ENCODE measurements at regions not wholly inside any gene's neighbourhood (a gene's known extent, or its start where the extent isn't known, plus 50 kb on each side); places are given as distances from the start of the nearest gene placed in this dataset.

DNA sequence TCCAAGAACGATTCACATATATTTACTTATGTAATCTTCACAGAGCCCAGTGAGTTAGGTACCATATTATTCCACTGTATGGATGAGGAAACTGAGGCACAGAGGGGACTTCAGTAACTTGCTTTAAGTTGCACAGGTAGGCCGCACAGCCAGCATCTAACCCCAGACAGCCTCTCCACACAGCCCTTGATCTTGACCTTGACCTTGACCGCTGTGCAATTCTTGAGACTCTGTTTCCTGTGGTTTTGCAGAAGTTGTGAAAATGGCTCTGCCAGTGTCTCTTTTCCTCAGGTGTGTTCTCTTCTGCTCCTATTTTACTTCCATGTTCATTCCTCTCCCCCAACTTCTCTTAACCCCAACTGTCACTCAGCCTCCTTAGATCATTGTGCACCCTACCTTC is 206.5 kb downstream of the SOX11 start:
- no peak for DNase-seq (ENCODE audit: low read depth)
- no peak overlapping the region for H3K4me3 ChIP-seq (ENCODE audit: low read depth, low read length)
- TF ChIP-seq, protein P1, sequence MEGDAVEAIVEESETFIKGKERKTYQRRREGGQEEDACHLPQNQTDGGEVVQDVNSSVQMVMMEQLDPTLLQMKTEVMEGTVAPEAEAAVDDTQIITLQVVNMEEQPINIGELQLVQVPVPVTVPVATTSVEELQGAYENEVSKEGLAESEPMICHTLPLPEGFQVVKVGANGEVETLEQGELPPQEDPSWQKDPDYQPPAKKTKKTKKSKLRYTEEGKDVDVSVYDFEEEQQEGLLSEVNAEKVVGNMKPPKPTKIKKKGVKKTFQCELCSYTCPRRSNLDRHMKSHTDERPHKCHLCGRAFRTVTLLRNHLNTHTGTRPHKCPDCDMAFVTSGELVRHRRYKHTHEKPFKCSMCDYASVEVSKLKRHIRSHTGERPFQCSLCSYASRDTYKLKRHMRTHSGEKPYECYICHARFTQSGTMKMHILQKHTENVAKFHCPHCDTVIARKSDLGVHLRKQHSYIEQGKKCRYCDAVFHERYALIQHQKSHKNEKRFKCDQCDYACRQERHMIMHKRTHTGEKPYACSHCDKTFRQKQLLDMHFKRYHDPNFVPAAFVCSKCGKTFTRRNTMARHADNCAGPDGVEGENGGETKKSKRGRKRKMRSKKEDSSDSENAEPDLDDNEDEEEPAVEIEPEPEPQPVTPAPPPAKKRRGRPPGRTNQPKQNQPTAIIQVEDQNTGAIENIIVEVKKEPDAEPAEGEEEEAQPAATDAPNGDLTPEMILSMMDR (IDR thresholded peaks at IDR 0.05; ENCODE audit: control insufficient read depth, extremely low read depth, insufficient read depth): no peak

DNA sequence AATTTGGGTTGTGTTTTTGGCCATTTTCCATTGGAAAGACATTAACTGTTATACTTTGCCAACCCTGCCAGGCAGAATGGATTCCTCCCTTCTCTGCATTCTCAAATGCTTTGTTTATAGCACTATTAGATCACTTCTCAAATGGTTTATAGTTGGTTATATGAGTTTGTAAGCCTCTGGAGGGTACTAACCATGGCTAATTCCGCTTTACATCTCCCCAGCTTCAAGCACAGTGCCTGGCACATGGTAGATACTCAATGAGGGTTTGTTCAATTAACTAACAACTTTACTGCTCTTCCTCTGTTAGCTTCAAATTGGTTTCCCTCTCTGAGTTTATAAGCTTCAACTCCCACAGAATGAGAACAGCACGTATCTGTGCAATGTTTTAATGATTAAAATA is 213.5 kb downstream of the SOX11 start:
- TF ChIP-seq, protein P1 (IDR thresholded peaks at IDR 0.05; ENCODE audit: control insufficient read depth, extremely low read depth, insufficient read depth): no peak
- H3K4me3 ChIP-seq (ENCODE audit: low read depth, low read length): no peak overlapping the region
- no peak for DNase-seq (ENCODE audit: low read depth)

DNA sequence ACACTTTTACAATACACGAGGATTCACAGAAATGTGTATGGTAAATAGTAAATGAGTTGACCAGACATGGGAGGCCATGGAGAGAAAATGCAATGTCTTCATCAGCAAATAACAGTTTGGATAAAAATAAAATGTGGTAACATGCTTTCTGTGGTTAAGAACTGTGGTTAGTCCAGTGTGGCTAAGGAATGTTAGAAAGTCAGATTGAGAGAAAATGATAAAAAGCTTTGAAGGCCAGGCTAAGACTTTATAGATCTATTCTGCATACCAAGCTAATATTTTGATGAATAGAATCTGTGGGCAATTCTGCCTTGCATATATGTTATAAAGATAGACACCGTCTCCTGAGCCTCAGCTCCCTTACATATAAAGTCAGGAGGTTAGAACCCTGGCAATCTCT is 215.9 kb downstream of the SOX11 start:
- DNase-seq (ENCODE audit: low read depth): no peak
- no peak overlapping the region for H3K4me3 ChIP-seq (ENCODE audit: low read depth, low read length)
- TF ChIP-seq, protein P1 (IDR thresholded peaks at IDR 0.05; ENCODE audit: control insufficient read depth, extremely low read depth, insufficient read depth): no peak

DNA sequence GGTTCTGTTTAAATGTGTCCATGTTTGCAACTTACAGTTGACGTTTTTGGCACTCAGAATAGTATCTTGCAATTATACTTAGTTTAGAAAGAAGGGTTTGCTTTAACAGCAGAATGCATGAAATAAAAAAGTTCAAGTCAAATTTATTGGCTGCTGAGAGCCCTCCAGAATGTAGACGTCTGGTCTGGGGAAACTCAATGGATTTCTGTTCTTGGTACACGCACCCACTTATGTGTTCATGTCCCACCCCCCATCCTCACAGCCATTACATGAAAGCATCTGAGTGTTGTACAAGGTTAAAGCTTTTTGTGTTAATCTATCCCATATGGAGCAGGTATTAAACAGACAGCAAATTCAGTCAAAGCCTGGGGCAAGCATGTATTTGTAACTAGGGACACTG is 219.5 kb downstream of the SOX11 start:
- no peak for DNase-seq (ENCODE audit: low read depth)
- TF ChIP-seq, protein P1 (IDR thresholded peaks at IDR 0.05; ENCODE audit: control insufficient read depth, extremely low read depth, insufficient read depth): no peak
- H3K4me3 ChIP-seq (ENCODE audit: low read depth, low read length): no peak overlapping the region

DNA sequence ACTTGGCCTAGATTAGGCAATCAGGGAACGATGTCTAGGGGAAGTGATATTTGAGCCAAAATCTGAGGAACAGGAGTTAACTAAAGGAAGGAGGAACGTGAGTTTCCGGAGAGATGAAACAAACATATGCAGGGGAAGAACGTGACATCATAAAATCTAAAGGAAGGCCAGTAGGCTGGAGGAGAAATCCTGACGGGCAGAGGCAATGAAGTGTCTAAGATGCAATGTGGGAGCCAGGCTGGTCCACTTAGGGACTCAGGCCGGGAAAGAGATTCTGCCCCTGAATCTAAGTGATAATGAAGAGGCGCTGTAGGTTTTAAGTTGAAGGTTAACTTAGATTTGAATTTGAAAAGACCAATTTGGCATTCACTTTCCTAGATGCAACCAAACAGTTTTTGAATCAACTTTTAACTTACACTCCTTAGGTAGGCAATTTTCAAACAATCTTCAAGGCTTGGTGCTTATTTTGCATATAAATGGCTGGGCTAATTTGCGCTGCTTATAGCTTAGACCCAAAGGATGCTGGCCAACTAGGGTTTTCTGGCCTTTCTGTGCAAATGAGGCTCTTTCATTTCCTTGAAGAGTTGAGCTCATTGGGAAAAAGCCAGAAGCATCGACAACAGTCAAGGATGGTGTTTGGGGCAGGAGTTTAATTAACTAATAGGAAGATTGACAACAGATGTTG is 221.7 kb downstream of the SOX11 start:
- no peak overlapping the region for H3K4me3 ChIP-seq (ENCODE audit: low read depth, low read length)
- DNase-seq (ENCODE audit: low read depth): no peak
- TF ChIP-seq, protein P1 (IDR thresholded peaks at IDR 0.05; ENCODE audit: control insufficient read depth, extremely low read depth, insufficient read depth): no peak

DNA sequence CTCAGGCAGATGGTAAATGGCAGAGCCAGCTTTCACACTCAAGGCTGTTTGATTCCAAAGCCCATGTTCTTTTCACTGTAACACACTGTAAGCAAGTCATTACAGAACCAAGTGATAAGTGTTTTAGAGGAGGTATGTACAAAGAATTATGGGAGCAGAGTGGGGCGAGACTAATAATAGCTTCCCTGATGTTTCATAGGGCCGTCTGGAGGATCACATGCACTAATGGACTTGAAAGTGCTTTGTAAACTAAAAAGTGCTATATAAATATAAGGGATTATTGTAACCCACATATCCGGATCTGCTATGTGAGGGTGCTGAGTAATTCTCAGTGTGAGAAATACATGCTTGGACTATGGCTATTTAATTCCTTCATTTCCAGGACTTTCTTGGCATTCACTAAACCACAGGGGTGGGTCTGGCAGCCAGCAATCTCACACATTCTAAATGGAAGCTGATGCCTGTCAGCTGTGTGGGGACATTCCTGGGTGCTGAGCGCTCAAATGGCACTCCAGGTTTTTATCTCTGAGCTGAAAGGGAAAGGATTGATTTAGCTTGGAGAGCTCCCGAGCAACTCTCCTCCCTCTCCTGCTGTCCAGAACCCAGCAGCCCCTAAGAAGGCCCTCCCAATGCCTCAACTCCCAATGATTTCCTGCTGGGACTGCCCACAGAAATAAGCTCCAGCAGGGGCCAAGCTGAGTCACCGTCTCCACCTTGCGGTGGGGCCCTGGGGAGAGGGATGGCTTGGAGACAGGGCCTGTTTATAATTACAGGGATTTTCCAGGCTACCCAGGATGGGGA is 222.8 kb downstream of the SOX11 start:
- TF ChIP-seq, protein P1 (IDR thresholded peaks at IDR 0.05; ENCODE audit: control insufficient read depth, extremely low read depth, insufficient read depth): no peak
- no peak for DNase-seq (ENCODE audit: low read depth)
- no peak overlapping the region for H3K4me3 ChIP-seq (ENCODE audit: low read depth, low read length)
